Tibial artery (tissue), 4 donors: ENCODE measurements at regions not wholly inside any gene's neighbourhood (a gene's known extent, or its start where the extent isn't known, plus 50 kb on each side); places are given as distances from the start of the nearest gene placed in this dataset.
"Not testable (repeated sequence)": the region's sequence is repeated elsewhere in the genome, so short reads cannot be mapped to it uniquely, and the experiment has no call there.

Source experiments
- DNase-seq, 2 donors: peaks; one replicate each; pipeline ENCODE4 v3.0.0-alpha.2; 2019
- H3K27ac ChIP-seq, 2 donors: fragments of 200-600 bp; sonication (generic) in 1 of 2; 1 replicate in 1 of 2; 2 replicates in 1 of 2; pipeline ENCODE4 v1.5.1; 2018 to 2019; ENCODE audit warnings: mild to moderate bottlenecking in 1 of 2
- H3K27me3 ChIP-seq, 2 donors: fragments of 200-600 bp; sonication (generic) in 1 of 2; one replicate each; pipeline versions ENCODE4 v1.5.1 to v1.6.0; 2016 to 2019
- H3K36me3 ChIP-seq, 3 donors: fragments of 200-600 bp; sonication (generic) in 2 of 3; one replicate each; pipeline ENCODE4 v1.5.1; 2016 to 2019; ENCODE audit warnings: mild to moderate bottlenecking in 2 of 3
- H3K4me1 ChIP-seq, 4 donors: fragments of 200-600 bp; sonication (generic) in 2 of 4; 1 replicate in 3 of 4; 2 replicates in 1 of 4; pipeline ENCODE4 v1.5.1; 2016 to 2019
- H3K4me3 ChIP-seq, 2 donors: fragments of 200-600 bp; sonication (generic) in 1 of 2; 1 replicate in 1 of 2; 2 replicates in 1 of 2; pipeline ENCODE4 v1.5.1; 2018 to 2019; ENCODE audit warnings: mild to moderate bottlenecking in 2 of 2
- H3K9me3 ChIP-seq, 3 donors: fragments of 200-600 bp; sonication (generic) in 1 of 3; one replicate each; pipeline ENCODE4 v1.5.1; 2016 to 2019
- intact Hi-C: fragments of 100-400 bp; cut with DNase I; formaldehyde crosslinking; loops from one replicate; pipeline ENCODE4 v1.15.0; 2023; ENCODE audit warnings: low total_unique reads
- TF ChIP-seq, protein P1 (sequence below), 2 experiments: fragments of 200-600 bp in 1 of 2; fragments of 450-650 bp in 1 of 2; IDR thresholded peaks; one replicate each; pipeline ENCODE4 v1.5.1; 2017 to 2019; ENCODE audit warnings: antibody characterized with exemption in 2 of 2, mild to moderate bottlenecking in 1 of 2, moderate library complexity in 1 of 2

DNA sequence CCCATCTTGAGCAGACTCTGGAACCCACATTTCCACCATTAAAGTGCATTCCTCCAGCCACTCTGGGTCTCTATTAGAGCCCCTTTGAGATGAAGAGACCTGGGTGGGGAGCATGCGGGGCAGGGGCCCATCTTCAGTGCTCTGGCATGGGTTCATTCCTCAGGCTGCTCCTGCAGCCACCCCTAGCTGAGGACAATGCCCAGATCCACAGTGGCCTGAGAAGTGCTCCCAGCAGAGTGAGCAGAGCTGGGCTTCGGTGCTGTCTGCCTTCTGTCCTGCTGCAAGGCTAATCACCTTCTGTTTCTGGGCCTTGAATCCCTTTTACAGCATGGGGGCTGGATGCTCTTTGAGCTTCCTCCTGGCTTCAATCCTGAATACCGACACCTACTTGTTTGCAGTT is 169.8 kb downstream of the TRIM43 start:
- Histone ChIP-seq H3K4me3 (no peak overlapping the region), H3K9me3 (no peaks in the 10 kb centered on the region), H3K27ac (no peak overlapping the region), H3K27me3 (no peaks in the 10 kb centered on the region), H3K36me3 (no peaks in the 10 kb centered on the region), H3K4me1 (no peaks in the 10 kb centered on the region)
- intact Hi-C loops, result no loop called here
- TF ChIP-seq, protein P1, sequence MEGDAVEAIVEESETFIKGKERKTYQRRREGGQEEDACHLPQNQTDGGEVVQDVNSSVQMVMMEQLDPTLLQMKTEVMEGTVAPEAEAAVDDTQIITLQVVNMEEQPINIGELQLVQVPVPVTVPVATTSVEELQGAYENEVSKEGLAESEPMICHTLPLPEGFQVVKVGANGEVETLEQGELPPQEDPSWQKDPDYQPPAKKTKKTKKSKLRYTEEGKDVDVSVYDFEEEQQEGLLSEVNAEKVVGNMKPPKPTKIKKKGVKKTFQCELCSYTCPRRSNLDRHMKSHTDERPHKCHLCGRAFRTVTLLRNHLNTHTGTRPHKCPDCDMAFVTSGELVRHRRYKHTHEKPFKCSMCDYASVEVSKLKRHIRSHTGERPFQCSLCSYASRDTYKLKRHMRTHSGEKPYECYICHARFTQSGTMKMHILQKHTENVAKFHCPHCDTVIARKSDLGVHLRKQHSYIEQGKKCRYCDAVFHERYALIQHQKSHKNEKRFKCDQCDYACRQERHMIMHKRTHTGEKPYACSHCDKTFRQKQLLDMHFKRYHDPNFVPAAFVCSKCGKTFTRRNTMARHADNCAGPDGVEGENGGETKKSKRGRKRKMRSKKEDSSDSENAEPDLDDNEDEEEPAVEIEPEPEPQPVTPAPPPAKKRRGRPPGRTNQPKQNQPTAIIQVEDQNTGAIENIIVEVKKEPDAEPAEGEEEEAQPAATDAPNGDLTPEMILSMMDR (IDR thresholded peaks at IDR 0.05), result no peak
- no peak for DNase-seq

DNA sequence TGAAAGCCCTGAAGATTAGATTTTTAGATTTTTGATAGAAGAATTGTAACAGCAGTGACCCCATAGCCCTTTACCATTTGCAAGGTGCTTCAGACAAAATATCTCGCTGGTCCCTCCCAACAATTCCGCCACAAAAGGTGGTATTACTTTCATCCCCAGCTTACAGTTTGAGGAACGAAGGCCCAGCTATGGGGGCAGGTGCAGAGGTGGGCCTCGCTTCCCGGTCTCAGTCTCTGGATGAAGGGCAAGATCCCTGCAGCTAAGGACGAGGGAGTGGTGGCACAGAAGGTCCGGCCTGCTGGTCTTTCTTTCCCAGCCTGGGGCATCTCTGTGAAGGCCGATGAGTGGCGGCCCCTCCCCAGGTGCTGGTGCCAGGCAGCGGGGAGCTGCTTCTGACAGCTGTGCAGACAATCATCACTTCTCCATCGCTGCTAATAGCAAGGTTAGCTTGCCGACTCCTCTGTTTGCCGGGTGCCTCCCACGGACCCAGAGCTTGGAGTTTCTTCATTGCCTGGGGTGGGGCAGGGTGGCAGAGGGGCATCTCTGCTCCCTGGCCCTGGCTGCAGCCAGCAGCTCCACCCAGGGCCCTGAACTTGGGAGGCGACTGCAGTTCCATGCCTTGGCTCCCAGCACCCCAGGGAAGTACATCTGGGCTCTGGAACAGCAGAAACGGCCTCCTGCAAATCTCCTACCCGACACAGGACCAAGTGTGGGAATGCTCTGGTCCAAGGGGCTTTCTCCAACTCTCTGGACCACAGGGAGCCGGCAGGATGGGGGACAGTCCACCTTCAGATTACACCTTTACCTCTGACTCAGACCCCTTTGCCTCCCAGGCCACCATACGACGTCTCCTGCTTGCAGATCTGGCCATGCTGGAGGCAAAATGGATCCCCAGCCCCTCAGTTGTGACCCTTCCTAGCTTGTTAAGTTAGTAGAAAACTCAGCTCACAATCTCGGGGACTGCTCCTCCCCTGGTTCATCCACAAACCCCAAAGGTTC is 170.5 kb downstream of the TRIM43 start:
- H3K36me3 ChIP-seq, intact Hi-C loops, DNase-seq, H3K4me3 ChIP-seq, H3K27ac ChIP-seq, H3K4me1 ChIP-seq, H3K9me3 ChIP-seq, H3K27me3 ChIP-seq: not testable (repeated sequence)

DNA sequence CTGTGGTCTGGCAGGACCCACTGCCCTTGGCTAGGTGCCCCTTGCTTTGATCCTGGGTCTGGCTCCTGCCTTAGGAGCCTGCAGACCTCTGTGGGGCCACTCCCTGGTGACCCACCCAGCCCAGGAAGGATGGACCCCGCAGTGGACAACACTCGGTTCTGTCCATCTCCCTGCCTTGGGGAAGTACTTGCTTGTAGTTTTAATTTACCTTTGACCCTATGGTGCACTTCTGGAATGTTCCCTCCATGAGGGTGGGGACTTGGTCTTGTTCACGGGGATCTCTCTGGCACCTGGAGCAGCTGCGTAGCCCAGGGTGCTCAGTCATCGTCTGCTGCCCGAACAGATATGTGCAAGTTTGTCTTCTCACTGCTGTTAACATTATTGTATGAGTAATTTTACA is 171.3 kb downstream of the TRIM43 start:
- H3K27ac ChIP-seq, H3K4me3 ChIP-seq, intact Hi-C loops, H3K27me3 ChIP-seq, H3K4me1 ChIP-seq, H3K36me3 ChIP-seq, DNase-seq, H3K9me3 ChIP-seq: not testable (repeated sequence)

DNA sequence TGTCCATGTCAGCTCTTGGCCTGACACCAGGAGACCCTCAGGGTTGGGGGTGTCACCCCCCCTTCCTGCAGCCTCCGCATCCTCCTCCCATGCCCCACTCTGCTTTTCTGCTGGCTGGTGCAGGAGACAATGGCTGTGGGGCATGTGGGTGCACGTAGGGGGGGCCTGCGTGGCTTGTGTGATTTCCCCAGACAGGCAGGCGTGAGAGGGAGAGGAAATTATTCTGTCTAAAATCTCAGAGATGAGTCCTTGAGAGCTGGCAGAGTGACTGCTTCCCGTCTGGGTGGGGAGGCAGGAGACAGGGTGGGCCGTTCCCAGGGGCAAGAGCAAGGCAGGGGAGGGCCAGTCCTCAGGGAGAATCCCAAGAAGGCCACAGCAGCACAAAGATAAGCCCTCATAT is 173.2 kb downstream of the TRIM43 start:
- H3K27me3 ChIP-seq, H3K9me3 ChIP-seq, H3K4me1 ChIP-seq, H3K27ac ChIP-seq, H3K36me3 ChIP-seq, intact Hi-C loops, DNase-seq, H3K4me3 ChIP-seq: not testable (repeated sequence)

DNA sequence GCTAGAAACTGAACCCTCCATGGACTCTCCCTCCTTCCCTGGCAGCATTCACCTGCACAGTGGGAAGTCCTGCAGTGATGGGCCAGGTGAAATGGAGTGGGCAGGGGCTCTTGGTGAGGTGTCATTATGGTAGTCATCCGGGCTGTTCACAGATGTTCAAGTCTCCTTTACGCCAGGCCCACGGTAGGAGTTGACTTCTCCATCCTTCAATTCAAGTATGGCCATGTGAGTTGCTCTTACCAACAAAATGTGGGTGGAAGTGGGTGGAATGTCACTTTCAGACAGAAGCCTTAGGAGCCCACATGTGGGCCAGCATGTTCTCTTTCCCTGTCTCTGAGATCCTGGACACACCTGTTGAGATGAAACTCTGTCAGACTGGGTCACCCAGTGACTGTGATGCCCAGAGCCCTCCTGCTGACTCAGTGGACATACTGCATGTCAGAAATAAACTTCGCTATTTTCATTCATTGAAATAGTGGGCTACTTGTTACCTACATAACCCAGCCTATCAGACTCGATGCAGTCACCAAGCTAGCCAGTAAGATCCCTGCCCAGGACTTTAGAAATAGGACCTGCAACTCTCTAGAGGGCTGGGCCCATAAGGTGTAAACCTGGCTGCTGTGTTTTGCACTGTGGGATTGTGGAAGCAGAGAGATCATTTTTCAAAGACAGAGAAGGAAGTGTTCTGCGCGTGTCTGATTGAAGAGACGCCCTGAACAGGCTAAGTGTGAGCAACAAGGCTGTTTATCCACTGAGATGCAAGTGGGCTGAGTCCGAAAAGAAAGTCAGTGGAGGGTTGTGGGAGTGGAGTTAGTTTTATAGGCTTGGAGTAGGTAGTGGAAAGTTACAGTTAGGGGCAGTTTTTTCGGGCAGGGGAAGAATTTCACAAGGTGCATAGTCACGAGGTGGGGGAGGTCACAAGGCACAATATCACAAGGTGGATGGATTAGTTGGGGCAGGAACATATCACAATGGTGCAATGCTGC is 174.4 kb downstream of the TRIM43 start:
- DNase-seq, H3K27me3 ChIP-seq, H3K9me3 ChIP-seq, H3K27ac ChIP-seq, H3K4me3 ChIP-seq, H3K4me1 ChIP-seq, intact Hi-C loops, H3K36me3 ChIP-seq: not testable (repeated sequence)

DNA sequence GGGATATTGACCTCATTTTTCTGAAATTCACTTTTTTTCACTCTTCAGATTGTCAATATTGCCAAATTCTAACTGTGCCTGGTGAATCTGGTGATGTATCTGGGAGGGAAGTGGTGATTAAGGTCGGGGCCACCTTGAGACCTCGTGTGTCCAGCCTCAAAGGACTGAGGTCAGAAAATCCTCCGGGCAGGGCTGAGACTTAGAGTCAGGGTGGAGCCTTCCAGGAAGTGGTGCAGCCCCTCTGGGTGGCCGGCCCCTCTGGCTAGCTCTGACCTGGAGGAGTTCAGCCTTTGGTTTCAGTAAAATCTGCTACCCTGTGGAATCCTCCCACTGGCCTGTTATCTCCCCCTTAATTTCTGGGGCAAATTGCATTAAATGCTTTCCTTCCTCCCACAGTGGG is 175.7 kb downstream of the TRIM43 start:
- H3K27ac ChIP-seq, H3K9me3 ChIP-seq, H3K4me3 ChIP-seq, H3K27me3 ChIP-seq, intact Hi-C loops, H3K4me1 ChIP-seq, H3K36me3 ChIP-seq: not testable (repeated sequence)
- peak in 1 of 2 donors; percentile 32 for DNase-seq

DNA sequence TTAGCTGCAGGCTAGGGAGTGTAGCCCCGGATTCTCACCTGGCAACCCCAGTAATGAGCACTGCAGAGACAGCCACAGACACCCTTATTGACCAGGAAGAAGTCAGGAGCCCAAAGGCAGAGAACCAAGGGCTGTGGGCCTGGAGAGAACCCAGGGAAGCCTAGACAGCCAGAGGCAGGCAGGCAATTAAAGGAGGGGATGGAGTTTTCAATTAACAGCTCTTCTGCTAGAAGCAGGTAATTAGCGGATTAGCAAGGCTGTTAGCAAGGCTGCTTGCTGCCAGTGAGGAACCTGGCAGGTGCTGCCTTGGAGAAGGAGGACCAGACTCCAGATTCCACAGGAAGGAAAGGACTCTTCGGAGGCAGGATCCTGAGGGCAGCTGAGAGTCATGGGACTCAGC is 176.1 kb downstream of the TRIM43 start:
- intact Hi-C loops, H3K27ac ChIP-seq: not testable (repeated sequence)
- DNase-seq, result peak in 1 of 2 donors; percentile 23

DNA sequence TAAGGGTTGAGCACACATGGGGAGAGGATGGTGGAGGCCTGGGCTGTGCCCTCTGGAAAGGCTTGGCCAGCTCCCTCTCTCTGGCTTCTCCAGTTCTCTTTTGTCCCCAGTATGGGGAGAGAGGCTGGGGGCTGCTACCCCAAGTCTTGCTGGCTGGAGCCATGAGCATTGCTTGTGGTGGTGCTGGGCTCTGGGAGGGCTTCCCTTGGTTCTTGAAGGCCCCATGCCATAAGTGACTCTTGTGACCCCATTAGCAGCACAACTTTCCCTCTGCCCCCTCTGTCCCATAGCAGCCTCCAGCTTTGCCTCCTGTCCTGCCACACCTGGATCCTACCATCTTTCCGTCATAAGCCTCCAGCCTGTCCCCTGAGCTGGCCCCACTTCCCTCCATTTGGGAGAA is 177.5 kb downstream of the TRIM43 start:
- H3K4me1 ChIP-seq, H3K9me3 ChIP-seq, DNase-seq, H3K27ac ChIP-seq, H3K36me3 ChIP-seq, H3K4me3 ChIP-seq, H3K27me3 ChIP-seq, intact Hi-C loops: not testable (repeated sequence)

More for the DNA sequence above, 176.1 kb downstream of the TRIM43 start:
- H3K4me3 ChIP-seq, H3K4me1 ChIP-seq, H3K27me3 ChIP-seq, H3K9me3 ChIP-seq, H3K36me3 ChIP-seq: not testable (repeated sequence)

DNA sequence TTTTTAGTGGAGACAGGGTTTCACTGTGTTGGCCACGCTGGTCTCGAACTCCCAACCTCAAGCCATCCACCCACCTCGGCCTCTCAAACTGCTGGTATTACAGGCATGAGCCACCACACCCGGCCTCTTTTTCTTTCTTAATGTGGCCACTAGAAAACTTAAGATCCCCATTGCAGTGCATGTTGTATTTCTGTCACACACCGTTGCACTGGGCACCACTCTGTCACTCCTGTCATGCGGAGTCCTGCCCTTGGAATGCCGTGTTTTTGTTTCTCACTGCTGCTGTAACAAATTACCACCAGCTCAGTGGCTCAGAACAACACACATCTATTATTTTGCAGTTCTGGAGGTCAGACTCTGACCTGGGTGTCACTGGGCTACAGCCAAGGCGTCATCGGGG is 178.9 kb downstream of the TRIM43 start:
- intact Hi-C loops, H3K4me3 ChIP-seq, H3K4me1 ChIP-seq, H3K27ac ChIP-seq, H3K9me3 ChIP-seq, H3K36me3 ChIP-seq, DNase-seq, H3K27me3 ChIP-seq: not testable (repeated sequence)

DNA sequence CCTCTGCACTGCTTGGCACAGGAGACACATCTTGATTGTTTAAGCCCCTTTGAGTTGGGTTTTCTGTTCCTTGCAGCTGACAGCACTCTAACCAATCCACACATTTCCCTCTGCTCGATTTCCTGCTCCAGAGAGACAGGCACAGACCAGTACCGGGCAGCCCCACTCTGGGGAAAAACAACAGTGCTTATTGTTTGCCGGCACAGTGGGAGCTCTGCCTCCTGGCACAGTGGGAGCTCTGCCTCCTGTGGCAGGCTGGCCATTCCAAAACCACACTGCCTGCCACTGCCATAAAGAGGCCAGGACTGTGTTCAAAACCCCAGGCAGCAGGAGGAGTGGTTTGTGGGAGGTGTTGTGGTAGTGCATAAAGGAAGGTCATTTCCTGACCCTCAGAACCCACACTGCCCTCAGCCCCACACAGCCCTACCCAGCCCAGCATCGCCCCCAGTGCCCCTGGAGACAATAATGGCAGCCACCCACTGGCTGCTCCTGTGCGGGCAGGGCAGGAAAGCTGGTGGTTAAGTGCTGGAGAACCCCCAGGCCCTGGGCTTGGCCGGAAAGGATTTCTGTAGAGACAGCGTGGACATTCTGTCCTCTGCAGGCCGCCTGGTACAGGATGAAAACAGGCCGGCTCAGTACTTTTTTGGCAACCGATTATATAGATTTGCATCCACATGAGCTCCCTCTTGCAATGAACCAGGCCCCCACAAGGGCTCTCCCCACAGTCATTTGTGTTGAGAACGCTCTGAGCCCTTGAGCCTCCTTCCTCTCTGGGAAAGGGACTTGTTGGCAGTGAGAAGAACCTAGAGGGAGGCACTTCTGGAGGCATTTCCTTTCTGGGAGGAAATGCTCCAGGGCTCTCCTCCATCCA is 182.8 kb downstream of the TRIM43 start:
- H3K27me3 ChIP-seq, H3K4me3 ChIP-seq, H3K27ac ChIP-seq, DNase-seq, H3K36me3 ChIP-seq, intact Hi-C loops, H3K4me1 ChIP-seq, H3K9me3 ChIP-seq: not testable (repeated sequence)

DNA sequence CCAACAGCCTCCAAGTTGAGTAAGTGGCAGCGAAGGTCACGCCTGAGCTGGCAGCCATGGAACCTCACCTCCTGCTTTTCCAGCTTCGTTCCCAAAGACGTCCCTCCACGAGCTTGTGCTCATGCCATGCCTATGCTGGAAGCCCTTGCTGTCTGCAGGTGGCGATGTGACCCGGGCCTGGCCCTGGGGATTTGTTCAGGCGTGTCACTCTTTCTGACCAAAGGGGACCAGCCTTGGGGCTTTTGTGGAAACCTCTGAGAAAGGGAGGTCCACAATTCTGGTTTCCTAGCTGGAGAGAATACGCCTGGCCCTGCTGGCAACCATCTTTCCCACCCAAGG is 183.4 kb downstream of the TRIM43 start:
- H3K4me1 ChIP-seq, H3K27me3 ChIP-seq, H3K36me3 ChIP-seq, DNase-seq, intact Hi-C loops, H3K27ac ChIP-seq, H3K9me3 ChIP-seq, H3K4me3 ChIP-seq: not testable (repeated sequence)
